Keratinocyte (primary cell): ENCODE measurements at regions not wholly inside any gene's neighbourhood (a gene's known extent, or its start where the extent isn't known, plus 50 kb on each side); places are given as distances from the start of the nearest gene placed in this dataset.

Source experiments
- DNase-seq: peaks from one replicate; pipeline ENCODE4 v3.0.0-alpha.2; 2011; ENCODE audit warnings: low read depth, missing footprints, low spot score
- FAIRE-seq: peaks from 2 replicates; lab custom pipeline; 2011; peaks lifted over from hg19 to GRCh38; lab: Jason Lieb, UNC
- H2AFZ ChIP-seq: 2 replicates; pipeline ENCODE4 v1.6.0; 2012; ENCODE audit warnings: low read length, control low read depth, inconsistent platforms; ENCODE audit not compliant: control insufficient read depth
- H3K27ac ChIP-seq: 2 replicates; pipeline ENCODE4 v1.5.1; 2011; ENCODE audit warnings: low read length; ENCODE audit not compliant: control insufficient read depth, insufficient read depth
- H3K27me3 ChIP-seq: 3 replicates; pipeline ENCODE4 v1.6.0; 2011; ENCODE audit warnings: low read length; ENCODE audit not compliant: control insufficient read depth, insufficient read depth; ENCODE audit errors: extremely low read depth
- H3K36me3 ChIP-seq, 2 experiments: 2 replicates in 1 of 2; 3 replicates in 1 of 2; pipeline ENCODE4 v1.5.1; 2011; ENCODE audit warnings: low read length in 2 of 2, mild to moderate bottlenecking in 1 of 2; ENCODE audit not compliant: control insufficient read depth in 2 of 2, insufficient read depth in 2 of 2; ENCODE audit errors: extremely low read depth in 1 of 2
- H3K4me1 ChIP-seq: 3 replicates; pipeline ENCODE4 v1.5.1; 2011; ENCODE audit warnings: low read length; ENCODE audit not compliant: control insufficient read depth, insufficient read depth; ENCODE audit errors: extremely low read depth
- H3K4me2 ChIP-seq: 3 replicates; pipeline ENCODE4 v1.6.0; 2011; ENCODE audit warnings: low read depth, low read length; ENCODE audit not compliant: control insufficient read depth, insufficient read depth; ENCODE audit errors: extremely low read depth
- H3K4me3 ChIP-seq, 3 experiments: fragments of 200-600 bp in 1 of 3; sonication (generic) in 1 of 3; 2 replicates in 2 of 3; 3 replicates in 1 of 3; pipeline ENCODE4 v1.5.1; 2011 to 2016; ENCODE audit warnings: low read length in 3 of 3, mild to moderate bottlenecking in 3 of 3, control low read depth in 2 of 3, inconsistent platforms in 1 of 3, low read depth in 1 of 3, mixed read lengths in 1 of 3, mixed run types in 1 of 3, moderate library complexity in 1 of 3; ENCODE audit not compliant: control insufficient read depth in 2 of 3, insufficient read depth in 2 of 3; ENCODE audit errors: extremely low read depth in 1 of 3
- H3K79me2 ChIP-seq: 2 replicates; pipeline ENCODE4 v1.6.0; 2012; ENCODE audit warnings: low read length; ENCODE audit not compliant: control insufficient read depth, insufficient read depth
- H3K9ac ChIP-seq: 3 replicates; pipeline ENCODE4 v1.6.0; 2011; ENCODE audit warnings: low read length; ENCODE audit not compliant: control insufficient read depth, insufficient read depth; ENCODE audit errors: extremely low read depth
- H3K9me1 ChIP-seq: 3 replicates; pipeline ENCODE4 v1.6.0; 2011; ENCODE audit warnings: low read length; ENCODE audit not compliant: control insufficient read depth, insufficient read depth; ENCODE audit errors: extremely low read depth
- H3K9me3 ChIP-seq: 2 replicates; pipeline ENCODE4 v1.5.1; 2012; ENCODE audit warnings: low read depth, low read length; ENCODE audit not compliant: control insufficient read depth
- H4K20me1 ChIP-seq: 3 replicates; pipeline ENCODE4 v1.6.0; 2011; ENCODE audit warnings: low read length; ENCODE audit not compliant: control insufficient read depth, insufficient read depth; ENCODE audit errors: extremely low read depth
- EZH2 ChIP-seq: IDR thresholded peaks from one replicate; pipeline ENCODE4 v1.6.1; 2012; ENCODE audit warnings: inconsistent platforms, mild to moderate bottlenecking, low read length, moderate library complexity
- dilution Hi-C: fragments of 300-500 bp; cut with MboI; formaldehyde crosslinking; loops from one replicate; pipeline ENCODE4 v1.7.0; 2020; ENCODE audit warnings: low sequenced_read_pairs; ENCODE audit not compliant: extremely low pct_ligation_motif_present
- TF ChIP-seq, protein P1 (sequence below), 3 experiments: IDR thresholded peaks in 1 of 3; conservative IDR thresholded peaks in 1 of 3; optimal IDR thresholded peaks in 1 of 3; 2 replicates in 2 of 3; 3 replicates in 1 of 3; pipeline versions ENCODE3 to v1.5.1; 2011; ENCODE audit warnings: low read length in 3 of 3, mild to moderate bottlenecking in 3 of 3, moderate library complexity in 2 of 3, control low read depth in 1 of 3, inconsistent platforms in 1 of 3; ENCODE audit not compliant: insufficient read depth in 2 of 3; ENCODE audit errors: extremely low read depth in 1 of 3

- no peaks in the 10 kb centered on the region for H3K27me3 ChIP-seq
- H4K20me1 ChIP-seq, result no peaks in the 10 kb centered on the region
- H3K9me1 ChIP-seq, result no peaks in the 10 kb centered on the region
- H3K9ac ChIP-seq, result no peak overlapping the region
- DNase-seq, result no peak
- H3K9me3 ChIP-seq, result no peaks in the 10 kb centered on the region
- no peak overlapping the region for H3K4me2 ChIP-seq
- H2AFZ ChIP-seq, result no peak overlapping the region
- H3K27ac ChIP-seq, result no peak overlapping the region
- no peak overlapping the region for H3K4me3 ChIP-seq
- dilution Hi-C loops, result no loop called here
- no peaks in the 10 kb centered on the region for H3K36me3 ChIP-seq
- H3K79me2 ChIP-seq, result peaks cover 29% of the 10 kb centered on the region
- FAIRE-seq, result no peak
- TF ChIP-seq, protein P1, sequence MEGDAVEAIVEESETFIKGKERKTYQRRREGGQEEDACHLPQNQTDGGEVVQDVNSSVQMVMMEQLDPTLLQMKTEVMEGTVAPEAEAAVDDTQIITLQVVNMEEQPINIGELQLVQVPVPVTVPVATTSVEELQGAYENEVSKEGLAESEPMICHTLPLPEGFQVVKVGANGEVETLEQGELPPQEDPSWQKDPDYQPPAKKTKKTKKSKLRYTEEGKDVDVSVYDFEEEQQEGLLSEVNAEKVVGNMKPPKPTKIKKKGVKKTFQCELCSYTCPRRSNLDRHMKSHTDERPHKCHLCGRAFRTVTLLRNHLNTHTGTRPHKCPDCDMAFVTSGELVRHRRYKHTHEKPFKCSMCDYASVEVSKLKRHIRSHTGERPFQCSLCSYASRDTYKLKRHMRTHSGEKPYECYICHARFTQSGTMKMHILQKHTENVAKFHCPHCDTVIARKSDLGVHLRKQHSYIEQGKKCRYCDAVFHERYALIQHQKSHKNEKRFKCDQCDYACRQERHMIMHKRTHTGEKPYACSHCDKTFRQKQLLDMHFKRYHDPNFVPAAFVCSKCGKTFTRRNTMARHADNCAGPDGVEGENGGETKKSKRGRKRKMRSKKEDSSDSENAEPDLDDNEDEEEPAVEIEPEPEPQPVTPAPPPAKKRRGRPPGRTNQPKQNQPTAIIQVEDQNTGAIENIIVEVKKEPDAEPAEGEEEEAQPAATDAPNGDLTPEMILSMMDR (optimal IDR thresholded peaks at IDR 0.05 in 1 of 3, IDR thresholded peaks at IDR 0.05 in 1 of 3, conservative IDR thresholded peaks at IDR 0.05 in 1 of 3; ENCODE audit: extremely low read depth in 1 of 3, insufficient read depth in 2 of 3, low read length in 3 of 3), result no peak
- TF ChIP-seq EZH2, result no peak
- peaks cover 4% of the 10 kb centered on the region for H3K4me1 ChIP-seq
Observed at GRCh38 chrX:10022580-10023245, 55.6 kb downstream of the CLDN34 start.

GRCh38 chrX:10023821-10024220 lies 56.7 kb downstream of the CLDN34 start:
- H3K27me3 ChIP-seq, result no peaks in the 10 kb centered on the region
- H3K9ac ChIP-seq, result no peak overlapping the region
- DNase-seq (no peak), FAIRE-seq (no peak)
- no peaks in the 10 kb centered on the region for H3K9me1 ChIP-seq
- H3K9me3 ChIP-seq, result no peaks in the 10 kb centered on the region
- no peak overlapping the region for H3K4me2 ChIP-seq
- TF ChIP-seq, protein P1 (optimal IDR thresholded peaks at IDR 0.05 in 1 of 3, IDR thresholded peaks at IDR 0.05 in 1 of 3, conservative IDR thresholded peaks at IDR 0.05 in 1 of 3; ENCODE audit: extremely low read depth in 1 of 3, insufficient read depth in 2 of 3, low read length in 3 of 3), result no peak
- TF ChIP-seq EZH2, result no peak
- H3K4me1 ChIP-seq, result peaks cover 4% of the 10 kb centered on the region
- no peaks in the 10 kb centered on the region for H4K20me1 ChIP-seq
- H3K79me2 ChIP-seq, result peaks cover 29% of the 10 kb centered on the region
- H2AFZ ChIP-seq, result no peak overlapping the region
- H3K27ac ChIP-seq, result no peak overlapping the region
- no peak overlapping the region for H3K4me3 ChIP-seq
- no peaks in the 10 kb centered on the region for H3K36me3 ChIP-seq
- dilution Hi-C loops, result no loop called here
